ENCODE measurements at regions not wholly inside any gene's neighbourhood (a gene's known extent, or its start where the extent isn't known, plus 50 kb on each side); places are given as distances from the start of the nearest gene placed in this dataset.

- no peak for TF ChIP-seq POLR2AphosphoS5 (IDR thresholded peaks at IDR 0.05; ENCODE audit: borderline replicate concordance, low read depth, low read length)
- TF ChIP-seq EZH2 (IDR thresholded peaks at IDR 0.05) = no peak
- TF ChIP-seq FOXP2 (optimal IDR thresholded peaks at IDR 0.05; ENCODE audit: control extremely low read depth, extremely low read length, insufficient read depth) = no peak
Observed at GRCh38 chr7:121800916-121801675, 71.9 kb upstream of the PTPRZ1 start.

Data from SK-N-MC (cell line).